ENCODE measurements at regions not wholly inside any gene's neighbourhood (a gene's known extent, or its start where the extent isn't known, plus 50 kb on each side); places are given as distances from the start of the nearest gene placed in this dataset.

- TF ChIP-seq, protein P1, sequence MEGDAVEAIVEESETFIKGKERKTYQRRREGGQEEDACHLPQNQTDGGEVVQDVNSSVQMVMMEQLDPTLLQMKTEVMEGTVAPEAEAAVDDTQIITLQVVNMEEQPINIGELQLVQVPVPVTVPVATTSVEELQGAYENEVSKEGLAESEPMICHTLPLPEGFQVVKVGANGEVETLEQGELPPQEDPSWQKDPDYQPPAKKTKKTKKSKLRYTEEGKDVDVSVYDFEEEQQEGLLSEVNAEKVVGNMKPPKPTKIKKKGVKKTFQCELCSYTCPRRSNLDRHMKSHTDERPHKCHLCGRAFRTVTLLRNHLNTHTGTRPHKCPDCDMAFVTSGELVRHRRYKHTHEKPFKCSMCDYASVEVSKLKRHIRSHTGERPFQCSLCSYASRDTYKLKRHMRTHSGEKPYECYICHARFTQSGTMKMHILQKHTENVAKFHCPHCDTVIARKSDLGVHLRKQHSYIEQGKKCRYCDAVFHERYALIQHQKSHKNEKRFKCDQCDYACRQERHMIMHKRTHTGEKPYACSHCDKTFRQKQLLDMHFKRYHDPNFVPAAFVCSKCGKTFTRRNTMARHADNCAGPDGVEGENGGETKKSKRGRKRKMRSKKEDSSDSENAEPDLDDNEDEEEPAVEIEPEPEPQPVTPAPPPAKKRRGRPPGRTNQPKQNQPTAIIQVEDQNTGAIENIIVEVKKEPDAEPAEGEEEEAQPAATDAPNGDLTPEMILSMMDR (IDR thresholded peaks at IDR 0.05), result no peak
- no peak for TF ChIP-seq POLR2A (IDR thresholded peaks at IDR 0.05)
These were observed 256.7 kb downstream of the NAF1 start for GRCh38 chr4:162909952-162910351.
